ENCODE measurements at regions not wholly inside any gene's neighbourhood (a gene's known extent, or its start where the extent isn't known, plus 50 kb on each side); places are given as distances from the start of the nearest gene placed in this dataset.

DNA sequence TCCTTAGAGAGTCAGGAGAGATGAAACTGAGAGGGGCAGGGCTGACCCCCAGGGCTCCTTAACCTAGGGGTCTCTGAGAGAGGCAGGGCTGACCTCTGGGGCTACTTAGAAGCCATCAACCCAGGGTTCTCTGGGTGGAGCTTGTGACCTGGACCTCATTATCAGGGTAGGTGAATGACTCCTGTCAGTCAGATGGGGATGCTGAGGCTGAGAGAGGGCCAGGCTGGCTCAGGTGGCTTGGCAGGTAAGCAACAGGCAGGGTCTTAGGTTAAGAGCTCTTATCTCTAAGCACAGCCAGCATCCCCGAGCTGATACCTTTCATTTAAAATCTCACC lies 160.9 kb downstream of the PTPRU start:
- Histone ChIP-seq H3K4me3 (ENCODE audit: insufficient read depth, low read depth, low read length) (no peak overlapping the region), H3K27me3 (ENCODE audit: control insufficient read depth, insufficient read depth, low read length) (no peaks in the 10 kb centered on the region), H3K36me3 (replicated peaks; ENCODE audit: control insufficient read depth, insufficient read depth, low read length) (no peaks in the 10 kb centered on the region)
- no peak for DNase-seq

DNA sequence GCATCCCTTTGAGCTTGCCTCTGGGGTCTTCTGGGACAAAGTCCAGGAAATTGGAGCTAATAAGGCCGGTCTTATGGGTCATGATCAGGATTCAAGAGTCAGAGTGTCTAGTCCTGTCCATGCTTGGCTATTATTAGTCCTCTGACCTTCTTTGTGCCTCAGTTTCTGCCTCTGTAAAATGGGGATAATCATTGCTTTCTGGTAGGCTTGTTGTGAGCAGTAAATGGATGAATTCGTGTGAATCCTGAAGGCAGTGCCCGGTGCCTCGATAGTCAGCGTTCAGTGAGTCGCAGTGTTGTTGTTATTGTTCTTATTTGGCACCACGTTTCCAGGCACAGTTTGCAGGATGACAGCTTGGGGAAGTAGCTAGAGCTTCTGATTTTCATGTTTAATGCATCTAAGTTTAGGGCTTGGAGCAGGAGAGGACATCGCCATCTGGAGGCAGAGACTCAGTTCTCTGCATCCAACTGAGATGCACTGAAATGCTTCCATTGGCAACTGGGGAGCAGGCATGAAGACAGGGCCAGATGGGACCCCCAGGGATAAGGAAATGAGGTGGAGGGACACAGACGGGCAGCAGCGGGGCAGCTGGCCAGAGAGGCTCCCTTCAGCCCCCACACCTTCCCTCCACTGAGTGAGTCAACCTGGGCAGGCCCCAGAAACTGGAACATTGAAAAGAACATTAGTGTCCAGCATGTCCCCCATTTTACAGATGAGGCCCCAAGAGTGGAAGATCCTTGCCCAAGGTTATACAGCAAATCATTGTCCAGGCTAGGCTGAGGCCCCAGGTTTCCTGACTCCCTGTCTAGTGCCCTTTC lies 160.3 kb downstream of the PTPRU start:
- H3K27me3 ChIP-seq (ENCODE audit: control insufficient read depth, insufficient read depth, low read length), result no peaks in the 10 kb centered on the region
- DNase-seq, result peak; percentile 51
- H3K36me3 ChIP-seq (replicated peaks; ENCODE audit: control insufficient read depth, insufficient read depth, low read length), result no peaks in the 10 kb centered on the region
- H3K4me3 ChIP-seq (ENCODE audit: insufficient read depth, low read depth, low read length), result no peak overlapping the region

GRCh38 chr1:29395736-29396437 lies 159.6 kb downstream of the PTPRU start:
- no peak for DNase-seq
- Histone ChIP-seq H3K4me3 (ENCODE audit: insufficient read depth, low read depth, low read length) (no peak overlapping the region), H3K36me3 (replicated peaks; ENCODE audit: control insufficient read depth, insufficient read depth, low read length) (no peaks in the 10 kb centered on the region), H3K27me3 (ENCODE audit: control insufficient read depth, insufficient read depth, low read length) (no peaks in the 10 kb centered on the region)

DNA sequence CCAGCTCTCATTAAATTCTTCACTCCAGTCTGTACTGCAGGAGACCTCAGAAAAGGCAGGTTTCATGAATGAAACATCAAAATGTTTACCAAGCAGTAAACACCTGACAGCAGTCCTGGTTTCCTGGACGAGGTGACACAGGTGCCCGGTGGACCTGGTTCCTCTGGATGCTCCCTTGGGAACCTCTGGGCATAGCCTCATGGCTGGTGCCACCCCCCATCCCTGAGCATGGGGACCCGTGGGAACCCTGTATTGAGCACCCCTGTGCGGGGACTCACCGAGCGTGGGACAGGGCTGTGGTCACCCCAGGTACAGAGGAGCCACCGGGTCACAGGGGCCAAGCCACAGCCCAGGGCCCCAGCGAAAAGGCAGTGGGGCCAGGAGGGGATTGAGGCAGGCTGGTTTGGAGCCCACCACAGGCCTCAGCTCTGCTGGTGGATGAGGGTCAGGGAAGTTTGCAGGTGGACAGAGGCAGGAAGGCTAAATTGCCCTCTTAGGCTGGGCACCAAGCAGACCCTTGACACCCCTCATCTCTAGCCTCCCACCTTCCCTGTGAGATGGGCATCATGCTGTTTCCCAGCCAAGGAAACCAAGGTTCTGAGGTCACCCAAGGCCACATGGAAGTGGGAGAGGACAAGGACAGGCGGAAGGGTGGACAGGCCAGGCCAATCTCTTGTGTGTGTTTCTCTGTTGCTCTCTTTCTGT lies 158.4 kb downstream of the PTPRU start:
- DNase-seq, result no peak

GRCh38 chr1:29393451-29393826 lies 157.1 kb downstream of the PTPRU start:
- Histone ChIP-seq H3K4me3 (ENCODE audit: insufficient read depth, low read depth, low read length) (no peak overlapping the region), H3K36me3 (replicated peaks; ENCODE audit: control insufficient read depth, insufficient read depth, low read length) (no peaks in the 10 kb centered on the region), H3K27me3 (ENCODE audit: control insufficient read depth, insufficient read depth, low read length) (no peaks in the 10 kb centered on the region)
- DNase-seq, result no peak

More for the DNA sequence above, 158.4 kb downstream of the PTPRU start:
- no peaks in the 10 kb centered on the region for H3K27me3 ChIP-seq (ENCODE audit: control insufficient read depth, insufficient read depth, low read length)
- no peak overlapping the region for H3K4me3 ChIP-seq (ENCODE audit: insufficient read depth, low read depth, low read length)
- H3K36me3 ChIP-seq (replicated peaks; ENCODE audit: control insufficient read depth, insufficient read depth, low read length), result no peaks in the 10 kb centered on the region

DNA sequence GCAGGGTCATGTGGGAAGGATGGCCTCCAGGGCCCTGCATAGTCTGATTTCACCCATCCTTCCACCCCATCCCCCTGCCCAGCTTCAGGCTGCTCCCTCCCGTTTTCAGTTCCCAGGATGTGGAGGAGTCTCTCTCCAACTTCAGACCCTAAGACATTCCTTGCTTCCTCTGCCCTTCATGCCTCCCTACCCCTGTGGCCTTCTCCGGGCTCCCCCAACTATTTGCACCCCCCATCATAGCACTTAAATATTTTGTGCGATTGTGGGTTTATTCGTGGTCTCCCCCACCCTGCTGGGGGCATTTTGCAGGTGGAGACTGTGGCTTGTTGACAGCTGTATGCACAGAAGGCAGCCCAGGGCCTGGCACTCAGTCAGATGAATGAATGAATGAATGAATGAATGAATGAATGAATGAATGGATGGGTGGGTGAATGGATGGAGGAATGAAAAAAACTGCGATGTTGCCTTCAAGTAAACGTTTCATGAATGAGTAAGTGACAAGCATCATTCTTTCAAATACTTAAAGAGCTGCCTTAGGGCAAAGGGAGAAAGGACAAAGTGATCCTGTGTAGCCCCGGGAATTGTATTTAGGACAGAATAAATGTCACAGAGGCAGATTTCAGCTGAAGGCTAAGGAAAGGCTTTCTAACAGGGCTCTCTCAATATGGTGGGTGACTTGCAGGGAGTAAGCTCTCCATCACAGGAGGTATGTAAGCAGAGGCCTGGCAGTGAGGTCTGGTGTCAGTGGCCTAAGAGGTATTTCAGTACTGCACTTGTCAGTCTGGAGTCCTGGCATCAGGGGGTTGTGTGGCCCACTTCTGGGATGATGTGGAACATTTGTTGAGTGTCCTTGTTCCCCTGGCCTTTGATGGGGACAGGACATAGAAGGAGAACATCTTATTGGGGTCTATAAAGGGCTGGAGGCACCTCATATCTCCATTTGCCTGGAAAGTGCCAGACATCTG lies 156.4 kb downstream of the PTPRU start:
- Histone ChIP-seq H3K36me3 (replicated peaks; ENCODE audit: control insufficient read depth, insufficient read depth, low read length) (no peaks in the 10 kb centered on the region), H3K4me3 (ENCODE audit: insufficient read depth, low read depth, low read length) (no peak overlapping the region), H3K27me3 (ENCODE audit: control insufficient read depth, insufficient read depth, low read length) (no peaks in the 10 kb centered on the region)
- no peak for DNase-seq

GRCh38 chr1:29392036-29392435 lies 155.7 kb downstream of the PTPRU start:
- no peak for DNase-seq
- Histone ChIP-seq H3K4me3 (ENCODE audit: insufficient read depth, low read depth, low read length) (no peak overlapping the region), H3K36me3 (replicated peaks; ENCODE audit: control insufficient read depth, insufficient read depth, low read length) (no peaks in the 10 kb centered on the region), H3K27me3 (ENCODE audit: control insufficient read depth, insufficient read depth, low read length) (no peaks in the 10 kb centered on the region)

DNA sequence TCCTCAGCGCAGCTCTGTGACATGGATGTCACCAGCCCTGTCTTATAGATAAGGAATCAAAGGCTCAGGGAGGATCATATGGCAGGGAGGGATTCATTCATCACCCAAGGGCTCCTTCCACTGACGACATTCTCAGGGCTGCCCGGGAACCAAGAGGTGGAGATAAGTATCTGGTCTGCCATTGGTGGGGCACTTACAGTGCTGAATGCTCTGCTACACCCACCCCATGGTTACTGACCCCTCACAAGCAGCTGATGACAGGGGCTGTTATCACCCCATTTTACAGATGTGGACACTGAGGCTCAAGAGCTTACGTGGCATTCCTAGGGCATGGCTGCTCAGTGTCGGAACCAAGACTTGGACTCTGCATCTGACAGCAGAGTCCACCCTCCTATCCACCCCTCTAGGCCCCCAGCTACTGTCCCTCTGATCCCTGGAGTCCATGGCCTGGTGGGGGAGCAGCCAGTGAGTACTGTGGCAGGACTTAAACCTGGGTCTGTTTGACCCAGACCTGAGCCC lies 155.1 kb downstream of the PTPRU start:
- H3K36me3 ChIP-seq (replicated peaks; ENCODE audit: control insufficient read depth, insufficient read depth, low read length), result no peaks in the 10 kb centered on the region
- DNase-seq, result no peak
- H3K4me3 ChIP-seq (ENCODE audit: insufficient read depth, low read depth, low read length), result no peak overlapping the region
- no peaks in the 10 kb centered on the region for H3K27me3 ChIP-seq (ENCODE audit: control insufficient read depth, insufficient read depth, low read length)

DNA sequence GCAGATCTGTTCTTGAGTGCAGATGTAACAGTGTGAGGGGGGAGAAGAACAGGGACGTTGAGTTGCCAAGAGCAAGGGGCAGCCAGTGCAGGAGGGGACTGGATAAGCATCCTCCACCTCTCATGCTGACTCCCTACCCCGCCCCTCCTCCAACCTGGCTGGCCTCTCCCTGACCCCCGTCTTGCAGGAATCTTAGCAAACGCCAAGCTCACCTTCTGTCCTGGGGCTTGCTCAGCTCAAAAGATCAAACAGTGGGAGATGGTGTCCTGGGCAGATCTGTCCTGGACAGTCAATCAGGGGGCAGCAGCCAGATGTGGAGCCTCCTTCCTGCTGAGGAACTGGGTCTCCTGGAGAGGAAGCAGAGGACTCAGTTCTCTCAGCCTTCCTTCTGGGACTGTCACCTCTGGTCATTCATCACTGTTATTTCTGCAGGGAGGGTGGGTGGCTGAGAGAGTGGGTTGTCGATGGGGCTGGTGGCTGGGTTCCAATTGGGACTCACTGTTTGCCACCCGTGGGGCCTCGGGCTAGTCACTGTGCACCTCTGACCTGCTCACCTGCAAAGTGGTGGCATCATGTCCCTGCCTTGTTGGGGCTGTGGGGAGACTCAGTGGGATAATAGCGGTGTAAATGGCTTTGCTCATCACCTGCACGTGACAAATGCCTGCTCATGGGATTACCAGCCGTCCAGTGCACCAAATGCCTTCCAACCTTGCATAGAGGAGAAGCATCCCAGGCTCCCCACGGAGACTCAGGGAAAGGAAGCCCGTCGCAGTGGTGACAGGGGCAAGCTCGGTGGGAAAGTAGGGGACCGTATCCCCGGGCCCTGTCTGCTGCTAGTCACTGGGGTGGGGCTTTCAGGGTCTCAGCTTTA lies 154.4 kb downstream of the PTPRU start:
- no peak for DNase-seq
- H3K36me3 ChIP-seq (replicated peaks; ENCODE audit: control insufficient read depth, insufficient read depth, low read length), result no peaks in the 10 kb centered on the region
- H3K27me3 ChIP-seq (ENCODE audit: control insufficient read depth, insufficient read depth, low read length), result no peaks in the 10 kb centered on the region
- no peak overlapping the region for H3K4me3 ChIP-seq (ENCODE audit: insufficient read depth, low read depth, low read length)

DNA sequence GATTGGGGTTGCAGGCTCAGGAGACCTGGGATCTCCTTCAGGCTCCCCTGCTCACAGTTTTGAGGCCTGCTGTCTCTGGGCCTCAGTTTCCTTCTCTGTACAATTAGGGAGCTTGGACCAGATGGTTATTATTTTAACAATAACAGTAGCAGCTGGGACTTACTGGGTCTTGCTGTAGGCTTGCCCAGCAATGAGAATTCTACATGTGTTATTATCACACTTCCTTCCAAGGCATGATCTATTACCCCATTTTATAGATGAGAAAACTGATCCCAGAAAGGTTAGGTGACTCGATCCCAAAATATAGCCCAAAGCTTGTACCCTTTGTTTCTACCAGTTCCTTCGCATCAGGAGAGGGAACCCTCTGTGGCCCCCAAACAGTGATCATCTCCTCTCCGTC lies 153.8 kb downstream of the PTPRU start:
- H3K27me3 ChIP-seq (ENCODE audit: control insufficient read depth, insufficient read depth, low read length), result no peaks in the 10 kb centered on the region
- no peak for DNase-seq
- H3K36me3 ChIP-seq (replicated peaks; ENCODE audit: control insufficient read depth, insufficient read depth, low read length), result no peaks in the 10 kb centered on the region
- no peak overlapping the region for H3K4me3 ChIP-seq (ENCODE audit: insufficient read depth, low read depth, low read length)

DNA sequence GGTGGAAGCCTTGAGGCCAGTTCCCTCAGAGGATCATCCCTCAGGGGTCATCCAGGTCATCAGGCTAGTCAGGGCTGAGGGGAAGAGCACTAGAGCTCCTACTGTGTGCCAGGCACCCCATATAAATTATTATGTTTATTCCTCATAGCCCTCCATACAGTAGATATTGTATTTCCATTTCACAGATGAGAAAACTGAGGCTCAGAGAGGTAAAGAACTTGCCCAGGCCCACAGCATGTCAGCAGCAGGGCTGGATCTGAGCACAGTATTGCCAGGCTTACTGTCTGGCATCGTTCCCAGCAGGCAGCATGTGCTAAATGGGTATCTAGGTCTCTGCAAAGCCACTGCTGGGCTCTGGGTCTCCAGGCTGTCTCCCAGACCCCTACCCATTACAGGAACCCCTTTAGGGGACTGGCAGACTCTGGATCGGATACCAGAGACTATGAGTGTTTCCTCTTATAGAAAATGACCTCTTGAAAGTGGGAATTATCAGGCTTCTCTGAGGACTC lies 153.3 kb downstream of the PTPRU start:
- no peak for DNase-seq
- Histone ChIP-seq H3K4me3 (ENCODE audit: insufficient read depth, low read depth, low read length) (no peak overlapping the region), H3K27me3 (ENCODE audit: control insufficient read depth, insufficient read depth, low read length) (no peaks in the 10 kb centered on the region), H3K36me3 (replicated peaks; ENCODE audit: control insufficient read depth, insufficient read depth, low read length) (no peaks in the 10 kb centered on the region)

GRCh38 chr1:29388884-29389283 lies 152.6 kb downstream of the PTPRU start:
- no peaks in the 10 kb centered on the region for H3K27me3 ChIP-seq (ENCODE audit: control insufficient read depth, insufficient read depth, low read length)

GRCh38 chr1:29388170-29388569 lies 151.8 kb downstream of the PTPRU start:
- H3K27me3 ChIP-seq (ENCODE audit: control insufficient read depth, insufficient read depth, low read length), result no peaks in the 10 kb centered on the region
- no peak for DNase-seq
- no peaks in the 10 kb centered on the region for H3K36me3 ChIP-seq (replicated peaks; ENCODE audit: control insufficient read depth, insufficient read depth, low read length)
- H3K4me3 ChIP-seq (ENCODE audit: insufficient read depth, low read depth, low read length), result no peak overlapping the region

More at GRCh38 chr1:29388884-29389283, 152.6 kb downstream of the PTPRU start:
- Histone ChIP-seq H3K36me3 (replicated peaks; ENCODE audit: control insufficient read depth, insufficient read depth, low read length) (no peaks in the 10 kb centered on the region), H3K4me3 (ENCODE audit: insufficient read depth, low read depth, low read length) (no peak overlapping the region)
- DNase-seq, result no peak

Measured in H7 (cell line).